Left ventricle myocardium superior (tissue), 1 donor: ENCODE measurements at regions not wholly inside any gene's neighbourhood (a gene's known extent, or its start where the extent isn't known, plus 50 kb on each side); places are given as distances from the start of the nearest gene placed in this dataset.
A peak's percentile ranks its signal among the peaks of the same experiment; 100 is the strongest.
"Not testable (repeated sequence)": the region's sequence is repeated elsewhere in the genome, so short reads cannot be mapped to it uniquely, and the experiment has no call there.

Experiments
- ATAC-seq: fragments of 200-7000 bp; cut with Tn5 transposase; one replicate; pipeline ENCODE4 v1.9.1; 2020; ENCODE audit warnings: mild to moderate bottlenecking, moderate library complexity
- DNase-seq: peaks from one replicate; pipeline ENCODE4 v3.0.0-alpha.2; 2020
- intact Hi-C: fragments of 100-400 bp; cut with micrococcal nuclease; formaldehyde crosslinking; loops from one replicate; pipeline ENCODE4 v1.11.0; 2022
- donor health status: DM: no; HTN: yes; CAD: no; lungs with severe emphysema.

- ATAC-seq (no peak), DNase-seq (no peak)
- intact Hi-C loops: no loop called here
Observed at GRCh38 chr7:98724591-98724990, 107.5 kb downstream of the NPTX2 start.

DNA sequence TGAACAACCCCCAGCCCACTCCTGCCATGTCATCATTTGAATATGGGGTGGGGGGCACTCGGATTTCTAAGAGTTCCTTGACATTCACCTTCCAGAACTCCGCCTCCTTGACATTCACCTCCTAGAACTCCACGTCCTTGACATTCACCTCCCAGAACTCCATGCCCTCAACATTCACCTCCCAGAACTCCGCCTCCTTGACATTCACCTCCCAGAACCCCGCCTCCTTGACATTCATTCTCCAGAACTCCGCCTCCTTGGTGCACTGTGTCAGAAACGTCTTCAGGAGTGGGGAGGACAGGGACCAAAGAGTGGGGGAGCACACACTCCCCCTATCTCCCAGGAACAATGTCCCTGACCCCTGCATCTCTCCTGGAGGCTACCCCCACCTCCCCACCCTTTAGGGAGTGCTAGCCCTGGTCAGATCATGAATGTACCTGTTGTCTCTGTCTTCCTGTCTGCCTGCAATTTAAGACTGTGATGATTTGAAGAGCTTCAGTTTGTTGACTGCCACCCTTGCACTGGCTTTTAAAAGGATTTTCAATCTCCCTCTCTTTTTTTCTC is 110.1 kb downstream of the NPTX2 start:
- ATAC-seq (no peak), DNase-seq (no peak)
- intact Hi-C loops: no loop called here

DNA sequence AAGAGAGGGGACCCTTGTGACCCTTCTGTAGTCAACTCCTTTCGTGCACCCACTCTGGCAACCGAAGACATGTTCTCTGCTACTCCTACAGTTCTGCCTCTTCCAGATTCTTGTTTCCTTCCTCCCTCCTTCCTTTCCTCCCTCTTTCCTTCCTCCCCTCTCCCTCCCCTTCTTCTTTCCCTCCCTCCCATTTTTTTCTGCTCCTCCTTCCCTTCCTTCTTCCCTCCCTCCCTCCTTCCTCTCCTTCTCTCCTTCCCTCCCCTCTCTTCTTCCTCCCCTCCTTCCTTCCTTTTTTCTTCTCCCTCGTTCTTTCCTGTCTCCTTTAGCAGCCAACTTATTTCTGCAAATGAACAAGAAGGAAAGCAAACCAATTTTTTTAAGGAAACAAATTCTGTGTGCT is 111.5 kb downstream of the NPTX2 start:
- intact Hi-C loops: no loop called here
- ATAC-seq: no peak
- no peak for DNase-seq

GRCh38 chr7:98729121-98729520 is 112.0 kb downstream of the NPTX2 start:
- ATAC-seq: no peak

GRCh38 chr7:98730326-98730725 is 113.2 kb downstream of the NPTX2 start:
- DNase-seq (no peak), ATAC-seq (no peak)
- intact Hi-C loops: no loop called here

More at GRCh38 chr7:98729121-98729520, 112.0 kb downstream of the NPTX2 start:
- DNase-seq: no peak
- intact Hi-C loops: no loop called here

DNA sequence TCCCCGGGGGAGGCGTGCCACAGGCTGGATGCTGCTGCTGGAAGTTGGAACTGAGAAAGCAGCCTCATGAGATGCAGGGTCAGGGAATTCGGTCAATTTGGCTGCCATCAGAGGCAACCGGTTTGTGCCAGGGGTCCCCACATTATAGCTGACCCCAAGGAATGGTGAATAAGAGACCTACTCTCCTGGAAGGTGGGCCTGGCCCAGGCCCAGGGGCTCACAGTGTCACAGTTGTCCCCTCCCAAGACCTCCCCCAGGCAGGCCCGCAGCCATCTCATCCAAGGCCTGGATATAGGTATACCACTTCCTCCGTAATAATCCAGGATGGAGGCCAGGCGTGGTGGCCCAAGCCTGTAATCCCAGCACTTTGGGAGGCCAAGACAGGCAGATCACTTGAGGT is 114.6 kb downstream of the NPTX2 start:
- intact Hi-C loops: no loop called here
- ATAC-seq (no peak), DNase-seq (no peak)

- DNase-seq (no peak), ATAC-seq (no peak)
- intact Hi-C loops: no loop called here
Observed at GRCh38 chr7:98733036-98733435, 116.0 kb downstream of the NPTX2 start.

- ATAC-seq (no peak), DNase-seq (no peak)
- intact Hi-C loops: no loop called here
Observed at GRCh38 chr7:98735801-98736200, 118.7 kb downstream of the NPTX2 start.

GRCh38 chr7:98736461-98736860 is 119.4 kb downstream of the NPTX2 start:
- intact Hi-C loops, DNase-seq, ATAC-seq: not testable (repeated sequence)

GRCh38 chr7:98737176-98737575 is 120.1 kb downstream of the NPTX2 start:
- DNase-seq (no peak), ATAC-seq (no peak)
- intact Hi-C loops: no loop called here

DNA sequence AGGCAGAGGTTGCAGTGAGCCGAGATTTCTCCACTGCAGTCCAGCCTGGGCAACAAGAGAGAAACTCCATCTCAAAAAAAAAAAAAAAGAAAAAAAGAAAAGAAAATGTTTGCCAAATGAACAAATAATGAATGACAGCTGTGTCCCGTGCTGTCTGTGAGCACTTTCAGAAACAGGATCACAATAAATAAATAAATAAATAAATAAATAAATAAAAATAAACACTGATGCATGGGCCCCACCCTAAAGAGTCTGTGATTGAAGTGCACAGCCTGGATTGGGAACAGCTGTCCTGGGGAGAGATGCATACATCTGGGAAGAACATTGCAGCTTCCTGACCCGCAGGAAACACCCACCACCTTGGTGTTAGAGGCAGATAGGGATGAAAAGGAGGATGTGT is 123.6 kb downstream of the NPTX2 start:
- ATAC-seq: no peak
- intact Hi-C loops: no loop called here
- DNase-seq: no peak

- ATAC-seq (peak; percentile 45), DNase-seq (peak; percentile 83)
- intact Hi-C loops: no loop called here
Observed at GRCh38 chr7:98745722-98746318, 124.0 kb downstream of the TMEM130 start.

GRCh38 chr7:98748090-98748489 is 121.7 kb downstream of the TMEM130 start:
- ATAC-seq (no peak), DNase-seq (no peak)
- intact Hi-C loops: no loop called here

- intact Hi-C loops: loop anchor here (10.0 kb wide), 1 partner anchor 92 kb away; no protein-coding TSS in a partner anchor
- ATAC-seq: no peak
- no peak for DNase-seq
Observed at GRCh38 chr7:98753176-98753575, 116.6 kb downstream of the TMEM130 start.

- intact Hi-C loops: loop anchor here (10.0 kb wide), 1 partner anchor 91 kb away; no protein-coding TSS in a partner anchor
- ATAC-seq: no peak
- DNase-seq: no peak
Observed at GRCh38 chr7:98753989-98754479, 115.8 kb downstream of the TMEM130 start.

DNA sequence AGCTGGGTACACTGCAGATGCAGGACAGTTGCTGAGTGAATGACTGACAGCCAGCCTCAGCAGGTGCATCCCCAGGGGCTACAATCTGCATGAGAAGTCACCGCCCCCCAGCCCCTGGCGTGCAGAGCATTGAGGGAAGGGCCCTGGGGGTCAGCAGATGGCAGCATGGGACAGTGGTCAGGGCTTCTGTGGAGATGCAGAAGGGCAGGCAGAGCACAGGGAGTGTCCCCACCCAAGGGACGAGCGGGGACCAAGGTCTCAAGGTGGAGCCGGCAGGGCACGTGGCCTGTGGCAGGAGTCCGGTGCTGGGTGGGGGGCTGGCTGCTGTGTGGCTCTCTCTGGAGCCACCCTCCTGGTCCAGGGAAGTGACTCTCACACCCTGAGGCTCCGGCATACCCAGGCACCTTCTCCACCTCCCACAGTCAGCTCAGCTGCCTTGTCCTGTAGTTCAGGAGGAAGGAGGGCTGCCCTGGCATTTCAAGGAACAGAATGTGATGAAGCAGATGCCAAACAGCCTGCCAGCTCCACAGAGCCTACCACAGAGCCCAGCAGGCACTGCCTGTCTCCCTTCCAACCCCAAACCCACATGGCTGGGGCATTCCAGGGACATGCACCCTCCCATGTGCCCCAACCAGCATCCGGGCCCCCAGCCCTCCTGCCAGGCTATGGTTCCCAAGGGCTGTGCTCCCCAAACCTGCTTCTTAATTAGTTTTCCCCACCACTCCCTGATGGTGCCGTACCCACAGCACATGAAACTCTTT is 114.5 kb downstream of the TMEM130 start:
- intact Hi-C loops: loop anchor here (10.0 kb wide), 1 partner anchor 89 kb away; no protein-coding TSS in a partner anchor
- DNase-seq: peak; percentile 45
- ATAC-seq: peak; percentile 94

DNA sequence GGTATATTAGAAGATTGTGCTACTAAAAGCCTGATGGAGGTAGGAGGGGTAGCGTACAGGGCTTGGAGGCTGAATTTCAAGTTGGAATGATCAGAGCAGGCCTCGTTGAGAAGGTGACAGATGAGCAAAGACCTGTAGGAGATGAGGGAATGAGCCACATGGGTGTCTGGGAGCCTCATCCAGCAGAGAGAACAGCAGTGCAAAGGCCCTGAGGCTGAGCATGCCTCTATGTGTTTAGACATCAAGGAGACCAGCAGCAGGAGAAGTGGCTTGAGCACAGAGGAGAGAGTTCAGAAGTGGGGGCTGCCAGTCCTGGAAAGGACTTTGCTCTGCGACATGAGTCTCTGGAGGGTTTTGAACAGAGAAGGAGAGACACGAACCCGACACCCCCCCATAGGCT is 111.7 kb downstream of the TMEM130 start:
- DNase-seq (no peak), ATAC-seq (no peak)
- intact Hi-C loops: loop anchor here (10.0 kb wide), 1 partner anchor 87 kb away; no protein-coding TSS in a partner anchor

DNA sequence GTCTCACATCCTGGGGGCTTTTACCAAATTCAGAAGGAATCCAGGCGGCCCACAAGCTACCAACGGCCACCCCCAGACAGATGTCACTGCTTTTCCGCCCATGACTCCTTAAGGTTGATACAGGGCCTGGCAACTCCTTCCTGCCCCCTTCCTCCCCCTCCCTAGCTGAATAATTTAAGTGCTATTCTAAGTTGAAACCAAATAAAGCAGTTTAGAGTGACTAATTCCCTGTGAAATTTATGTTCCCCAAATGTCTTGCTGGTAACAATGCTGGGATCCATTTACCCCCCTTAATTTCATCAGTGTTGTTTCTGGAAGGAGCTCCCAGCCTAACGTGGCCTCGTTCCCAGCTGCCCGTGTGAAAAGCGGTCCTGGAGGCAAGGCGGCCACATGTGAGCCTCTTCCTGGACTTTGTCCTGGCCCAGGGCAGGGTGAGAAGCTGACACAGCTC is 109.6 kb downstream of the TMEM130 start:
- intact Hi-C loops: no loop called here
- ATAC-seq: no peak

DNA sequence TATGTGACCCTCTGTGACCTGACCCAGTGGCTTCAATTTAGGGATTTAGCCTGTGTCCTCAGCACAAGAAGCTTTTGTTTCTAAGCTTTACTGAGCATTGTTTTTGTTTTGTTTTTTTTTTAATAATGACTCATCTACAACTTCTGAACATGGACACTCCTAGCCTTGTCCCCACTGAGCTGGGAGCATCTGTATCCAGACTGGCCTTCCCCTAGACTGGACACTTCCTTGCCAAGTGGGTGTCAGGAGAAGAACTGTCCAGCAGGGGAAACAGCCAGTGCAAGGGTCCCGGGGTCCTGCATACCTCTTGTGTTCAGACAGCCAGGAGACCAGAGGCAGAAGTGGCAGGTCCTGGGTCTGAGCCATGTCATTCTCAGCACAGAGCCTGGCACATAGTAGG is 108.6 kb downstream of the TMEM130 start:
- no peak for DNase-seq
- intact Hi-C loops: no loop called here
- no peak for ATAC-seq

More for the DNA sequence above, 109.6 kb downstream of the TMEM130 start:
- DNase-seq: no peak

- intact Hi-C loops: no loop called here
- ATAC-seq: no peak
- no peak for DNase-seq
Observed at GRCh38 chr7:98762620-98763019, 107.2 kb downstream of the TMEM130 start.
